ENCODE measurements at regions not wholly inside any gene's neighbourhood (a gene's known extent, or its start where the extent isn't known, plus 50 kb on each side); places are given as distances from the start of the nearest gene placed in this dataset.
"Not testable (repeated sequence)": the region's sequence is repeated elsewhere in the genome, so short reads cannot be mapped to it uniquely, and the experiment has no call there.

DNA sequence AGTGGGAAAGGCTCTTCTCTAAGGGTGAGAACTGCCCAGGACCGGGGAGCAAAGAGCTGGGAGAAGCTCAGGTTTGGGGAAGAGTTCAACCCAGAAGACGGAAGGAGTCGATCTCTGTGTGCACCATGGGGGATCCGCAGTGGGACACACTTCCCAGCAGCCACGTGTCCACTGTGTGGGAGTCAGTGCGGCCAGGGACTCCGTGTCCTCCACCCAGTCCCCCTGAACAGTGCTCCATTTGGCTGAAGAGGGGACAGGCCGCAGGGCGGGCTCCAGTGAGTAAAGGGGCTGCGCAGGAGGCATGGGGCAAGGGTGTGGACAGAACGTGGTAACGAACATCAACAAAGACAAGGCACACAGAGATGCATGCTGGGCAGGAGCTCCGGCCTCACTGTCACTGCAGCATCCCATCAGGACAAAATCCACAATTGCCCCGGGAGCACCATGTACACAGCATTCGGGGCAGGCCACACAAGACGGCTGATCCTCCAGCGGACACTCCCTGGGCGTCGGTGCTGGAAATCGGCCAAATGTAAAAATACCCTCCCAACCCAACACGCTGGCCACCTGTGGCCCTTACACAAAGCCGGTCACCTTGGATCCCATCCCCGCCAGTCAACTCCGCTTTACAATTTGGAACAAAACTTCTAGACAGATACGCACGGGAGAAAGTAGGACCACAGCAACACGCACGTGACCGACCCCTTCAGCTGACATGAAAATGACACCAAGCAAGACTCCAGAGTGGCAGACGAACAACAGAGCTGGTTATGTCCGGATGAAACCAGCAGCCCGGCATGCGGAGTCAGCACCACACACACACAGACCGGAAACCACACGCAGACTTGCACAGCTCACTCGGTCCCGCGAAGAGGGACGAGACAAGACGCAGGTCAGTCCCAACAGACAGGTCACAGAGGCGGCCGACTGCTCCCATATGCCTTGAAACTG lies 366.8 kb downstream of the SHANK2 start:
- no peak for ATAC-seq

DNA sequence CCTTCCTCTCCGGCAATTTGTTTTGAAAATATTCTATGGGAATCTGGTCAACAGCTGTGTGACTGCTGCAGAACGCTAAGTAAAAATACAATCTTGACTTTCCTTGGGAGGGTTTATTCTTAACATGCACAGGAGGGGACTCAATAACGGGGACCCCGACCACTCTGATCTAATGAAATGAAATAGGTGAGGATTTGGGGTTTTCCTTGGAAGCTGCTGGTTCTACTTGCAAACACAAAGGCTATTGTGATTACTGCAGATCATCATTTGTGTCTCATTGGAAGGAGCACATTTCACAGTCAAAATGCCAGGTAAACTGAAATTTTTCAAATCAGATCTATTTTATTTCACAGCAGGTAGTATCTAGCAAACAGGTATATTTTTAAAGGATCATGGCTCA lies 366.1 kb downstream of the SHANK2 start:
- ATAC-seq = no peak

DNA sequence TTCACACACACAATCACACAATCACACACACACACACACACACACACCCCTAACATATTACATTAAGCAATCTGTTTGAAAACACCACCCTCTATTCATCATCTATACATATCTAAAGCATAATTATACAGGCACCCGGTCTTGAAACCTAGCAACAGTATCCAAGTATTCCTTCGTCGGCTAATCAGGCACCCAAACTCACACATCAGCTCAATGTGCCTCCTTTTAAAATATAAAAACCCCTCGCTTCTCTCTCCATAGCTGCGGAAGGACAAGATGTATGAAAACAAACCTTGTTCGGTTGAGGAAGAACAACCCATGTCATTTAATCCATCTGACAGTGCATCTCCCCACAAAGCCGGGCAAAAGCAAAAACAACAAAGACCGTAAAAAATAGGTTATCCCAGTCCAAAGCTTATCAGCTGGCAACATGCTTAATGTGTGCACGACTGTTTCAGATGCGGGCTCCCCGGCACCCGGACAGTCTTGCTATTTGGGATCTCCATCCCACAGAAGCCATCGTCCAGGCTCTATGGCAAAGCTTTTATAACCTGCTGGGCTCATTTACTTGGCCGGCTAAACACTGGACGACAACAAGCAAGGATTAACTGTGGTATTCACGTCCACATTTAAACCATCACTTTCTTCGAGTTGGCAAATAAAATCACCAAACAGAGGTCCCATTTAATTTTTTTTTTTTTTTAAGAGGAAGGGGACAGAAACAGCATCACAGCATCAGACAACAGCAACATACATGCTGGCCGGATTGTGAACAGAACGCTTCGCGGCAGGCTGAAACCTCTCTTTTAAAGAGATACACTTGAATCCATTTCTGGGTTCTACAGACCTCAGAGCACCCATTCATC lies 365.5 kb downstream of the SHANK2 start:
- no peak for ATAC-seq

DNA sequence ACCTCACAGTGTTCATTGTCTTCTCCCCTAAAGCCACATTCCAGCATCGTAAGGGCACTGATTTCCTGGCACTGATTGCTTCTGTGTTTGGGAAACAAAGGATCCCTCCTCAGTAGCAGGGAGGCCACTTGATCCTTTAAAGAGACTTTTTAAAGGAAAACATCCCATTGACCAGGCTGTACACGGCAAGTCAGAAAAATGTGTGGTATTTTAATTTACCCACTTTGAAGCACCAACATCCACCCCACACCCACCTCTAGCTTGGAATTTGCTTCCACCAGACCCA lies 364.9 kb downstream of the SHANK2 start:
- ATAC-seq = no peak

DNA sequence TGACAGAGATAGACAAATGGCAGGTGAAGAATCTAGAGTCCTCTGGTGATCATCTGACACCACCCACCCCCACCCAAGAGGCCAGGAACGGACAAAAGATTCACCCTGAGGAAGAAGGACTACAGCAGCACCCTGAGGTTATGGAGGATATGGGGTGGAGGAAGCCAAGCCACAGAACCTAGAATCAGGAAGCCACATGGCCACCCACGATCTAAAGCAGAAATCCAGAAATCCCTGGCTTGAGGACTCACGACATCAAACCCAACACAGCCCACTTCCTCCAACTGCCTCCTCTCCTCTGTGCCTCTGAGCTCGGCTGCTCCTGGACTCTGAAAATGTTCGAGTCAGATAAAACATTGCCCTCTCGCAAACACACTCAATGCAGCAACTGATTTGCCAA lies 364.3 kb downstream of the SHANK2 start:
- no peak for ATAC-seq

DNA sequence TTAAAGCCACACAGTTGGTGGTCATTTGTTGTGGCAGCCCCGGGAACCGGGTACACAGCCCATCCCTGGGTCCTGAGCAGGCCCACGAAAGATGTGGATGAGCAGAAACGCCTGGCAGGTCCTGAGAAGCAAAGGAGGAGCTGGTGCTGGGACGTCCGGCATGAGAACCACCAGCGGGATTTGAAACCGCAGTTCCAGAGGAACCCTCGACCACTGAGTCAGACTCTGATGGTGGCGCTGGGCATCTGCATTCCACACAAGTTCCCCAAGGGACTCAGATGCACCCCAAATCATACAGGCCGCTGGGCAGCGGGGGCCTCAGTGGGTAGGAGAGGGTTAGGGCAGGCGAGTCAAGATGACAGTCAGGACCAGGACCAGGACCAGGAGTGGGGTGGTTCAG lies 363.0 kb downstream of the SHANK2 start:
- ATAC-seq = no peak

DNA sequence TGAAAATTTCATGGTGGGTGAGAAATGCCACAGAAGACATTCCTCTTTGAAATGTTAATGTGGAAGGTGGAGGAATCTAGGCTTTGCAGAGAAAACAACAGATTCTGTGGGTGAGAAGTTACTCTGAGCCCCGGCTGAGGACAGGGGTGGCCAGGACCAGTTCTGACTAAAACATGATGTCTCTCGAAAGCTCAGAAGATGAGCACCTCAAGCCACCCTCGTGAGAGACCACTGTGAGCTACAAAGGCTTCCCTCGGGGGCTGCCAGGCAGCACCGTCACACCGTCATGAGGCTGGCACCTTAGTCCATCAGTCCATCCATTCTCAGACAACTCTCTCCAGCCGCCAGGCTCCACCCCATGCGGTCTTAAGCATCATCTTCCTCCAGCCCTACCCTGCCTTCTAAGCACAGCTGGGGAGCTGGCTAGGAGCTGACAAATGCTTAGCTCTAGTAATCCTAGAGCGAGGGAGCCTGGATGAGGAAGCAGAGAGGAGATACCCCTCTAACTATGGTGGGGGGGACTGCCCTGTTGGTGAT lies 360.5 kb downstream of the SHANK2 start:
- no peak for ATAC-seq

DNA sequence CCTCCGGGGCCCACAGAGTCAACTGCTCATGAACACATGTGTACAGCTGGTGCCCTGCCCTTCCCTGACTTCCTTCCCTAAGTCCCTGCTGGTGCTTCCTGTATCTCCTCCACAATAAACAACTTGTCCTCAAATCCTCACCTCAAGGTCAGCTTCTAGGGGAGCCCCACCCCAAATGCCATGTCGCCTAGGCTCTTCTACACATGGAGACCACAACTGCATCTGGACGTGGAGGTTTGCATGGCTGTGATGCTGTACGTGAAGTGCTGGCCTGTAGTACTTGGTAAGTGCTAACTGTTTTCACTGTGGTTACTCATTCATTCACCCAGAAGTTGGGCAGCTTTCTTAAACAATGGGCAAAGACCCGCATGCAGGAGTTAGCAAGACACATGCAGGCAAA lies 359.5 kb downstream of the SHANK2 start:
- no peak for ATAC-seq

DNA sequence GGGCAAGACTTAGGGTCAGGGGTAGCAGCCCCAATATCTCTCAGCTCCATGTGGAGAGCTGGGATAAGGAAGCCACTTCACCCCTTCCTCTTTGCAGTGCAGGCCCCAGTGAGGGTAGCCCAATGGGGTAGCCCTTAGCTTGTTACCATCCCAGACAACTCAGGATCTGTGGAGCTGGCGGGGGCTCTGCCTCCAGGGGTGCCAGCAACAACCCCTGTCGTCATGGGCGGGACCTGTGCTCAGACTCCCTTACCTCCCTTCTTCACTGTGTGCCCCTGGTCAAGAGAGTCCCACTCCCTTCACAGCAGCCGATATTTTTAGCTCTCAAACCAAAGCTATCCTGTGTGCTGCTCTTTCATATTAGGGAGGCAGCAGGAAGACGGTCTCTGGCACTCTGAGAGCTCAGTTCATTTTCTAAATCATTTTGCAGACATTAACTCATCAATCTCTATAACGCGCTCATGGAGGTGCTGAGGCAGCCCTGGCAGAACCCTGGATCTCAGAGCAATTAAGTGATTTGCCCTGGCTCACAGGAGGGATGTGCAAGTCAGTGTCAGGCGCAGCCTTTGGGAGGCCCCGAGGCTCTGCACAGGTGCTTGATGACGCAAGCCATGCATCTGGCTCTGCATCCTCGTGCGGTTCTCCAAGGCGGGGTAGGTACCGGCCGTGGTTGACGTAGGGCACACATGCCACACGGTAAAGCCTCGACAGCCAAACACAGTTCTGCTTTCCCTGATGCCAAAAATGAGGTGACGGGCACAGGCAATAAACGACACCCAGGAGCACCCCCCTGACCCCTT lies 357.6 kb downstream of the SHANK2 start:
- no peak for ATAC-seq

DNA sequence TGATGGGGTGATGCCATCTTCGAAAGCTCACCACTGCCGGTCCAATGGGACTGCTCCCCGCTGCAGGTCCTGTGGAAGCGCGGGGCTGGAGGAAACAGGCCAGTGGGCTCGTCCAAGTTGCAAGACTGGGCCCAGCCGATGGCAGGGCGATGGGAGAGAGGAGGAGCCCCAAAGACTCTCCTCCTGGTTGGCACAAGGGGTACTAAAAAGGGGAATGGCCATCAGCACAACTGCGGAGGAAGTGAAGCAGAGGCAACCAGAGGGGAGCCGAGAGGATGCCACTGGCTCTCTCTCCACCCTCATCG lies 357.1 kb downstream of the SHANK2 start:
- ATAC-seq = no peak

DNA sequence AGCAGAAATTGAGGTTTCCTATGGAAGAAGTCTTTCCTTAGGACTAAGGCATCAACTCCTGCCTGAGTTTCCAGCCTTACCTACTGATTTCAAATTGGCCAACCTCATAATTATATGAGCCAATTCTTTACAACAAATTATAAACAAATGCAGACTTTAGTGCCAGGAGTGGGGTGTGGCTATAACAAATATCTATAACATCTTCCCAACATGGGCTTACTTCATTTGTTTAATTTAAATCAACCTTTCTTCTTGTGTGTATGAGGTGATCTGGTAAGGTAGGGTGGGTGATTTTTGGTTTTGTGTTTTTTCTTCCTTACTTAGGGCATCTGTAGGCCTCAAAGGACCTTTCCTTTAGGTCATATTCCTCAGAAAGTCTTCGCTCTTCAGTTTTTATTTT lies 354.9 kb downstream of the SHANK2 start:
- ATAC-seq = no peak

DNA sequence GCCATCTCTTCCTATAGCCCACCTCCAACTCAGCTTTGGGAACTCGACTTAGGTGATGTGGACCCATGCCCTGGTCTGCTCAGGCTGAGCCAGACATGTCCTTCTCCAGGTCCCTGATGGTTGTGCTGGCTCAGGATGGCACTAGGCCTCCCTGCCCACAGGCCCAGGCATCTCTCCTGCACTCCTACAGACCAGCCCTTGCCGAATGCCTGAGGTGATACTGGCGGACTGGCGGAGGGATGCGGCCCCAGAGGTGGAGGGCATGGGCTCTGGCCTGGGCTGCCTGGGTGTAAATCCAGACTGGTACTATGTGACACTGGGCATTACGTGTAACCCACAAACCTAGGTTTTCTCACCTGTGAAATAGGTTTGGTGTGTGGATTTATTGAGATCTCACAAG lies 352.8 kb downstream of the SHANK2 start:
- ATAC-seq = no peak

DNA sequence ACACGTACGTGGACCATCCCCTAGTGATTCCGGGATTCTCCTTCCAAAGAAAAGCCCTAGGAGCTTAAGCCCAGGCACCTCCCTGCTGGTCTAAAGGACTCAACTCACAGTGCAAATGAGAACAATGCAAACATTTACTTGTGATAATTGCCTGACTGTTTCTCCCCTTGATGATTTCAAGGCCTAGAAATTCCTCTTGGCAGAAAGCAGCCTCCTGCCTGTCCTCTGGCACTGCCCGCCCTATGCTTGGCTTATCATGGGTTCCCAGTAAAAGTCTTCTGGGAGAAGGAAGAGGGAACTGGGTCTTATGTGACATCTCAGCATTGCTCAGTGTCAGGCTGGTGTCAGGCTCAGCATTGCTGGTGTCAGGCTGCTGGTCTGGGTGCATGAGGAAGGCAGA lies 351.8 kb downstream of the SHANK2 start:
- no peak for ATAC-seq

DNA sequence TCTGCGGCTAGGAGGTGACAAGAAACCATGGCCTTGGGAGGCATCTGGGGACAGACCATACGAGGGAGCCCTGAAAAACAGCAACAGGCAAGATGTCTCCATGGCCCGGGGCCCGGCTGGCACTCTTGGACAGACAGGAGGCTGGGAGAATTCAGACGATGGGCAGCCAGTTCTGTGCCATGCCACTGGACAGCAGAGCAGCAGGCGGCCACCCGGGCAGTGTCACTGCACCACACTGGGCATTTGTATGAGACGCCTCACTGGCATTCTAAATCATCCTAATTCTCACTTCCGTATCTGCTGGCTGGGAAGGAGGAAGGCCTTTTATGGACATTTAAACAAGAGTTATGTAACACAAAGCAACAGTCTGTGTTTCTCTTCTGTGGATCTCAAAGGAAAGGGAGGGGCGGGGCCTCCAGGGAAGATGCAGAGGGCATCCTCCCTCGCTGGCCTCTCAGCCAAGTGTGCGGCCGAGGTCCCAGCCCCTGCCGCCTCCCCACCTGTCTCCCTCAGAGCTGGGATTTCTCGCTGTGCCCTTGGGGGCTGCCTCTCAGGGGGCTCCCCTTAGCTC lies 350.3 kb downstream of the SHANK2 start:
- no peak for ATAC-seq

DNA sequence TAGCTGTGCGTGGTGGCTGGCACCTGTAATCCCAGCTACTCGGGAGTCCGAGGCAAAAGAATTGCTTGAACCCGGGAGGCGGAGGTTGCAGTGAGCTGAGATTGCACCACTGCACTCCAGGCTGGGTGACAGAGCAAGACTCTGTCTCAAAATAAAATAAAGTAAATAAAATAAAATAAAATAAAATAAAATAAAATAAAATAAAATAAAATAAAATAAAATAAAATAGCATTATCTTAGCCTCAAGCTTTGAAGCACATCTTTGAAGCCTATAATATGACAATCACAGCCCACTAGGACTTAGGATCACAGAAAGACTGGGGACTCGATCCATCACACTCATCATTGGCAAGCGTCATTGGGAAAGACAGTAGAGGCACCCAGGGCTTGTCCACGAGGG lies 349.1 kb downstream of the SHANK2 start:
- ATAC-seq = not testable (repeated sequence)

DNA sequence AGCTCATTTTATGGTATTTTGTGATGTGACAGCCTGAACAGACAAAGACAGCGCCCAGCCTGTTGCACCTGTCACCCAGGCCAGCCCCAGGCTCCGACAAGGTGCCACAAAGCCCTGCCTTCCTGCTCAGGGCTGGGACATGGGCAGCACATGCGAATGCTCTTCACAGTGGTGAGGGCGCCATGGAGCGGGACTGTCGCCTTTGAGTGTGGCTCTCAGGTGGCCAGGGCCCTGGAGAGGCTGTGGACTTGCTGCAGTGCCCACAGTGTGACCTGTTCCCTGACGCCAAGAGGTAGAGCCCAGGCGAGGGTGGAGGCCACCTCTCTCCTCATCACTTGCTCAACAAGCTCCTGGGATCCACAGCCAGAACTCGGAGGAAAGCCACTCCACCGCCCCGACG lies 346.3 kb downstream of the SHANK2 start:
- ATAC-seq = no peak

DNA sequence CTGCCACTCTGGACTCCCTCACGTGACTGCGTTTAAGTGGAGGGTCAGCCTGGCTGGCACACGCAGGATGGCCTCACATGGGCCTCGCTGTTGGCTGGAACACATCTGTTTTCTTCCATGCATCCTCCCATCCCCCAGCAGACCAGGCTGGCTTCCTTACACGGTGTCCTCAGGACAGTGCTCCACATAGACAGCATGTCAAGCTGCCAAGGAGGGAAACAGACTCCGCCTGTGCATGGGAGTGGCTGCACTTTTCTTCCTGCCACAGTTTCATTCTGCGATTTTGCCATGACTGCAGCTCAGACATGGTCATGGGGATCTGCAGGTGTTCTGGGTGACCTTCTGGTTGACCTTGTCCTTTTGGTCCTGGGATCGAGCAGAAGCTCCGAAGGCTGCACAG lies 344.2 kb downstream of the SHANK2 start:
- no peak for ATAC-seq

DNA sequence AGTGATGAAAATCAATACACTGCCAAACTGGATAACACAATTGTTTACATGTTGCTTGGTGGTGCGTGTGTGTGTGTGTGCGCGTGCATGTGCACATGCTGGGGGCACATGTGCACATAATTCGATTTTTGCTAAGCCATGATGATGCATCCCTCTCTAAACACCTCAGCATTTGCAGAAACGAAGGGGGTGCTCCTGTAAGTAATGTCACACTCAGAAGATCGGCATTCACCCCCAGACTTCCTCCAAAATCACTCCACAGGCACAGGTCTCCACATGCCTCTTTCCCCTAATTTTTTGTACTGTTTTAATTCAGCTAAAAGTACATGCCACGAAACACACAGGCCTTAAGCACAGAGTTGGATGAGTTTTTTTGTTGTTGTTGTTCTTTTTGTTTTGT lies 341.5 kb downstream of the SHANK2 start:
- ATAC-seq = no peak

DNA sequence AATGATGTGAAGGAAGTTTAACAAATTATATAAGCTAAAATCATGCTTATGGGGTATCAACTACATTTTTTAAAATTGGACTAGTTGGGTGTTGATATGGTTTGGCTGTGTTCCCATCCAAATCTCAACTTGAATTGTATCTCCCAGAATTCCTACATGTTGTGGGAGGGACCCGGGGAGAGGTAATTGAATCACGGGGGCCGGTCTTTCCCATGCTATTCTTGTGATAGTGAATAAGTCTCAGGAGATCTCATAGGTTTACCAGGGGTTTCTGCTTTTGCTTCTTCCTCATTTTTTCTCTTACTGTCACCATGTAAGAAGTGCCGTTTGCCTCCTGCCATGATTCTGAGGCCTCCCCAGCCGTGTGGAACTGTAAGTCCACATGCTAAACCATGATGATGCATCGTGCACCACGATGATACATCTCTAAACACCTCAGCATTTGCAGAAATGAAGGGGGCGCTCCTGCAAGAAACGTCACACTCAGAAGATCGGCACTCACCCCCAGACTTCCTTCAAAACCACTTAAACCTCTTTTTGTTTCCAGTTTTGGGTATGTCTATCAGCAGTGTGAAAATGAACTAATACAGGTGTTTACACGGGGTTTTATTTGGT lies 340.0 kb downstream of the SHANK2 start:
- no peak for ATAC-seq

DNA sequence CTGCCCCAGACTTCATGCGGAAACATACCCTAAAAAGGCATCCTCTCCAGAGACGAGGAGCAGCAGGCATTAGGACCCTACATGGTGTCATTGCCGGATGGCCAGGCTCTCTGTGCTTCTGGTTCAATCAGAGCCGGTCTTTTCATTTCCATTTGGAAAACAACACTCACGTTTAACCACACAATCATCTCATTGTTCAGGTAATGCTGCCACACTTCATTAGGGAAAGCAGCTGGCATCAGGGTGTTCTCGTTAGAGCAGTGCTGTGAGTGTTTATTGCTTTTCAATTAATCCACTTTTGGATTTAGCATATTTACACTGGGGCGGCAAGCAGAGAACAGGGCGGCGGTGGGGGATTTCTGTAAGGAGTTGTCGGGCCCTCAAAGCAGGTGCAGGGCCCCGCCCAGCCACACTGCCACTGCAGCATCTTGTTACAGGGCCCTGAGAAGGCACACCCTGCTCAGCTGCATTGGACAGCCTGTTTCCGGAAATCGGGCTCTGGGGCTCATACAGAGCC lies 338.6 kb downstream of the SHANK2 start:
- no peak for ATAC-seq

DNA sequence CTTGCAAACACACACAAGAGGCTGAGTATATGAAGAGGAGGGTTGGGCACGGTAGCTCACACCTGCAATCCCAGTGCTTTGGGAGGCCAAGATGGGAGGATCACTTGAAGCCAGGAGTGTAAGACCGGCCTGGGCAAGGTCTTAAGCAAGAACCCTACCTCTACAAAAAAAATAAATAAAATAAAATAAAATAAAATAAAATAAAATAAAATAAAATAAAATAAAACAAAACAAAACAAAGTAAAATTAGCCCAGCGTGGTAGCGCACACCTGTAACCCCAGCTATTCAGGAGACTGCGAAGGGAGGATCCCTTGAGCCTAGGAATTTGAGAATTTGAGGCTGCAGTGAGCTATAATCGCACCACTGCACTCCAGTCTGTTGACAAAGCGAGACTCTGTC lies 337.9 kb downstream of the SHANK2 start:
- ATAC-seq = no peak
